ENCODE measurements at regions not wholly inside any gene's neighbourhood (a gene's known extent, or its start where the extent isn't known, plus 50 kb on each side); places are given as distances from the start of the nearest gene placed in this dataset.
"Not testable (repeated sequence)": the region's sequence is repeated elsewhere in the genome, so short reads cannot be mapped to it uniquely, and the experiment has no call there.

- not testable (repeated sequence) for TF ChIP-seq CTCF, POLR2A (IDR thresholded peaks at IDR 0.05)
Measured at GRCh38 chr18:59971144-59971543, 71.3 kb downstream of the PMAIP1 start.
